ENCODE measurements at regions not wholly inside any gene's neighbourhood (a gene's known extent, or its start where the extent isn't known, plus 50 kb on each side); places are given as distances from the start of the nearest gene placed in this dataset.

GRCh38 chr15:69629631-69630161 lies 177.1 kb downstream of the RPLP1 start:
- no peak for DNase-seq

- no peak for DNase-seq
These were observed 178.4 kb downstream of the RPLP1 start for GRCh38 chr15:69631005-69631404.

- no peak for DNase-seq
These were observed 179.4 kb downstream of the RPLP1 start for GRCh38 chr15:69631978-69632377.

GRCh38 chr15:69634860-69635259 lies 182.2 kb downstream of the RPLP1 start:
- no peak for DNase-seq

- no peak for DNase-seq
These were observed 183.7 kb downstream of the RPLP1 start for GRCh38 chr15:69636169-69636915.

GRCh38 chr15:69637818-69638217 lies 185.2 kb downstream of the RPLP1 start:
- no peak for DNase-seq

GRCh38 chr15:69643476-69643875 lies 190.9 kb downstream of the RPLP1 start:
- no peak for DNase-seq

DNA sequence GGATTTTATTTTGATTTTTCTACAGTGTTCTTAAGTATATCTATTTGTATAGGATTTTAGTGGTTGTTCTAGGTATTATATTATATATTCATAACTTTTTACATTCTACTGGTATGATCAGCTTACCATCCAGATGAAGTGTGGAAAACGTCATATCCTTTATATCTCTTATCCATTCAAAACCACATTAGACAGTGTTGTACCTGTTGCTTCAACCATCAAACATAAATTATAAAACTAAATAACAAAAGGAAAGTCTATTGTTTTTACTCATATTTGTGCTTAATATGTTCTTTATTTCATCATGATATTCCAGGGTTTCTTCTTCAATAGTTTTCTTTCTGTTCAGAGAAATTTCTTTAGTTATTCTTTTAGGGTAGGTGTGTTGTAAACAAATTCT lies 191.4 kb downstream of the RPLP1 start:
- no peak for DNase-seq

DNA sequence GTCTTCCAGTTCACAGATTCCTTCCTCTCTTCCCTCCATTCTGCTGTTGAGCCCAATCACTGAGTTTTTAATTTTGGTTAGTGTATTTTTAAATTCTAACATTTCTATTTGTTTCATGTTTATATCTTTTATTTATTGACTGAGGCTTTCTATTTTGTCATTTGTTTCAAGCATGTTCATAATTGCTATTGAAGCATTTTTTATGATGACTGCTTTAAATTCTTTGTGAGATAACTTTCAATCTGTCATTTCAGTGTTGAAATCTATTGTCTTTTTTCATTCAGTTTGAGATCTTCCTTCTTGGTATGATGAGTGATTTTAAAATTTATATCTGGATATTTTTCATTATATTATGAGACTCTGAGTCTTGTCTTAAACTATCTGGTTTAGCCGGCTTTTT lies 192.3 kb downstream of the RPLP1 start:
- no peak for DNase-seq

GRCh38 chr15:69647142-69647513 lies 194.5 kb downstream of the RPLP1 start:
- DNase-seq = no peak

DNA sequence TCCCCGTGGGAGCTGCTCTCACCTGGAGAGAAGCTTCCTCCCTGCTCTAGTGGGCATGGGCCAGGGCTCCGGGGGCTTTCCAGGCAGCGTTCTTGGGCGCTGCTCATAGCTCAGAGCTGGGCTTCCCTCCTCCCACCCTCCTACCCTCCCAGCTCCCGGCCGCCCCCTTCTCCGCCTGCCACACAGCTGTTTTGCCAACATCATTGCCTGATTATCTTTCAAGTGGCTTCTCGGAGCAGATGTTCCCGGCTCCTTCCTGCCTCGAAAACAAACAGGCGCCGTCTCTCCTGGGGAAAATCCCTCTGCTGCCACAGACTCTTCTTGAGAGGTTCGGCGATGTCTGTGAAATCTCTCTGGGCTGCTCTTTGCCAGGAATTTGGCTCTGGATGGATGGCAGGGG lies 195.6 kb downstream of the RPLP1 start:
- DNase-seq = no peak

GRCh38 chr15:69648775-69649735 lies 196.4 kb downstream of the RPLP1 start:
- DNase-seq = no peak

DNA sequence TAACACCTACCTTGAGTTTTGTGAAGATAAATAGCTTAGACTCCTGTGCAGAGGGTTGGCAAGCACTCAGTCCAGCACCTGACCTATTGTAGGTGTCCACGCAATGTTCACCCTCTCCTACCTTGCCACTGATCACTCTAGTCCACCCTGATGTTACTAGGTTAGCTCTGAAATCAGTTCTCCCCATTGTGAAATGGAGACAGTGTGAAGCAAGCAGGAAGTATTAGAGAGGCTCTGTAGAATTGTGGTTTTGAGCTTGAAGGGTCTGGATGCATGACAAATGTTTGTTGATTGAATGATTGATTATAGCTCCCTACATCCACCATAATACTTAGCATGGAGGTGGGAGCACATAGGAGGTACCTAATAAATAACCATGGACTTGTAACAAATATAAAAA lies 199.7 kb downstream of the RPLP1 start:
- DNase-seq = no peak

DNA sequence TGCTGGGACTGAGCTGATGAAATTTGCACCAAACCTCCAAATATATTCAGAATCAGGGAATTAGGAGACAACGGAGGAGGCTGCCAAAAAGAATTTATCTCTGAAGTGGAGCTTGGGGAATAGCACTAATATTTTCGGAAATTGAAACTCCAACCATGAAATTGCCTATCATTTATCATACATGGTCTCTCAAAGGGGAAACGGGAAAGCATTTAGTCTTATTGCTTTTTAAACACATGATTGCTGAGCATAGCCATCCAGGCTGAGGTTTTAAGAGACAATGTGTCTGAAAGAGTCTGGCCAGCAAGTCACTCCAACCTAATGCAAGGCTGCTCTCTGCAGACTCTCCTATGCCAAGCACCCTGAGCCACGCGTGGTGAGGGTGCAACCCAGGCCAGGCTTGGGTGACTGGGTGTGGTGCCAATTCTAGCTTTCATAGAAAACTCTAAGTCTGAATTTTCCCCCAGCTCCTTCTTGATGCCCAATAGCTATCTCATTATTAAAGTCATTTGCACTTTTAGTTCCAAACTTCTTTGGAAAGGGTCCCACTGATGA lies 200.2 kb downstream of the RPLP1 start:
- no peak for DNase-seq

DNA sequence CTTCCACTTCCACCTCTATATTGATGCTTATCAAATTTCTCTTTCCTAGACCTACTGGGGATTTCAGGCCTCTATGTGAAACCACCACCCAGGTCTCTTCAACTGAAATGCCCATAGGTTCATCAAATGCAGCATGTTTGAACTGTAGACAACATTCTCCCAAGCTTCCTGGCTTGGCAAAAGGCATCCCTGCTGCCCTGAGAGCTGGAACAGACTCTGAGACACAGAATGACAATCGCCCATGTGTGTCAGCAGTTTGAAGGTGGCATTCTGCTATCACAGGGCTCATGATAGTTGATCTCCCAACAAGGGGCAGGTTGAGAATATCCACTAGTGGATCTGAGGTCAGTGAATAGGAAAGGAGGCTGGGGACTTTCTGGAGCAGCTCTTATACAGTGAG lies 200.7 kb downstream of the RPLP1 start:
- DNase-seq = no peak

DNA sequence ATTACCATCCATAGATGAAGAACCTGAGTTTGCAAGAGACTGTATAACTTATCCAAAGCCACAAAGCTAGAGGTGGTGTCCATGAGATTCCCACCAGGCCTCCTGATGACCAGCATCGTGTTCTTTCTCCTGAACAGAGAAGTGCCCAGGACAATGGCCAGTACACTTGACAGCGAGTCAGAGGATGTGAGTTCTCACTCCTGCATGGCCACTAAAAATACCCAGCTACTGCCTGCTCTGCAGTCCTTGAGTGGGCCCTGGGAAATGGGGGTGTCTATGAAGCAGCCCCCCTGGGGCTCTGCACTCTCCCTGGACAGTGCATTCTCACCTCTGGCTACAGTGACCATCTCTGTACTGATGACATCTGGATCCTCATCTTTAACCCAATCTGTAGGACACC lies 201.2 kb downstream of the RPLP1 start:
- no peak for DNase-seq

- no peak for DNase-seq
These were observed 203.8 kb downstream of the RPLP1 start for GRCh38 chr15:69656271-69657030.

DNA sequence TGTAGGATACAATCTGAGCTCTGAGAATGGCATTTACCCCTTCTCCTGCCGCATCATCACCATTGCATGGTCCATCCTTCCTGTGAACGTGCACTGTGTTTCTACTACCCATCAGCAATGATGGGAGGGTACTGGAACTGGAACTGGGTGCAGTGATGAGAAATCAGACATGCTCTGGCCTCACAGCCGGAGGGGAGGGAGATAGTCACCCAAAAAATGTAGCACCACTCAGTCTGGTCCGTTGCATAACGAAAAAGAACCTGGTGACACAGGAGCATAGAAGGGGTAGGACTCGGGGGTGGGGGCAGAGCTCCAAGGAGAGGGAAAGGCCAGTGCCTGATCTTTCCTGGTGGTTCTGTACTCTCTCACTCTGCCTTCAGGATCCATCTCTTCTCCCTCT lies 205.0 kb downstream of the RPLP1 start:
- DNase-seq = no peak

DNA sequence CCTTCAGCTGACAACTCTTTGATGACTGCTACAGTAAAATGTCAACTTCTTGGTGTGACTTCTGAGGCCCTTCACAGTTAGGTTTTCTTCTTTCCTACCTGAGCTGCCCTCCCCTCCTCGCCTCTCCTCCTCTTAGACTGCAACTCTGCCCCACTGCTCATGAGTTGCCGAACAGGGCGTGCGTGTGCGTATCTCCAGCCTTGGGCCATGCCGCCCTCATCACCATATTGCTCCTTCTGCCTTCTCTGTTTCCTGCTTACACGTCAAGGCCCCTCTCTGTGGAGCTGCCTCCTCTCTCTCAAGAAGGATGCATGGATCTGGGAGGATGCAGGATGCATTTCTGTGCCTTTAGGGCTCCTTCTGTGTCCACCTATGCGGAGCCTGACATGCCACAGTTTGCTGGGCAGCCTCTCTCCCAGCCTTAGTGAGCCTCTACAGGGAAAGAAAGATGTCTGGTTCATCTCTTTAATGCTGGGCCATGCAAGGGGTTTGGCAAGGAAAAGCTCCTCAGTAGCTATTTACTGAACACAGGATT lies 205.9 kb downstream of the RPLP1 start:
- no peak for DNase-seq

GRCh38 chr15:69659454-69660050 lies 206.9 kb downstream of the RPLP1 start:
- no peak for DNase-seq

- no peak for DNase-seq
These were observed 207.5 kb downstream of the RPLP1 start for GRCh38 chr15:69660114-69660513.
